ENCODE measurements at regions not wholly inside any gene's neighbourhood (a gene's known extent, or its start where the extent isn't known, plus 50 kb on each side); places are given as distances from the start of the nearest gene placed in this dataset.
A peak's percentile ranks its signal among the peaks of the same experiment; 100 is the strongest.
"Not testable (repeated sequence)": the region's sequence is repeated elsewhere in the genome, so short reads cannot be mapped to it uniquely, and the experiment has no call there.

DNA sequence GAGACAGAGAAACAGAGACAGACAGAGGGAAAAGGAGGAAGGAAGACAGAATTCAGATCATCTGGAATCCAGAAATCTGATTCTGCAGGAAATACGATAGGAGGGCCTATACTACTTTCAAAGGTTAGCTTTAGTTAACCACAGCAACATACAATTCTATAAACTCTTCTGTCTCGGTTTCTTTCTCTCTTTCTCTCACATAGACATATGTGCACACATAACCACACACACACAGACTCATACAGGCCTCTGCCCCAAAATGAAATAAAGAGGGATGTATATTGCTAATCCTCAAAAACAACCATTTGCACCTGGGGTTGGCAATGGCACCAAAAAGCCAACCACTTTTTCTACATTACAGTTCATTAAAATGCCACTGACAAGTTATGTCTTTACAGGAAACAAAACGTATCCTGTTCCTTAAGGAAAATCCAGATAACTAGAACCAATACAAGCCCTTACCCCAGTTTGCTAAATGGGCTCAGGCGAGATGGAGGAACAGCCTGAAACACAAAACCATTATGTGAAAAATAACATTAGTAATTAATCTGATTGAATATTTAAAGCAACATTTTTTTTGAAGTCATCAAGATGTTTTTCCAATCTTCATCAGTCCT lies 372.3 kb upstream of the CCNH start:
- DNase-seq (ENCODE audit: low read depth) = no peak

DNA sequence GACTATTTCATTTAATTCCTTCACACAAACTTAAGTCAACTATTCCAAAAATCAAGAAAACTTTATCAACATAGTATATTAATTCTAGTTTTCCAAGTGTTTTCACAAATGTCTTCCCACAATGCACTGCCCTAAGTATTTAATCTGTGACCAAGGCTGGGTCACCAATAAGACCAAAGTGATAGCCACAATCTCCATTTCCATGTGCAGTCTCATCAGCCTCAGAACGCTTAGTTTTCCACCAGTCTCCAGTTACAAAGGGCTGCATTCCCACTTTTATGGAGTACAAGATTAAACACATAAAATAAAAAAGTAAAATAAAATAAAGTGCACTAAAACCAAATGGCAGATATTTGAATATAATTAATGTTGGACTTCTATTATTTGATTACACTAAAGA lies 371.6 kb upstream of the CCNH start:
- DNase-seq (ENCODE audit: low read depth) = no peak

DNA sequence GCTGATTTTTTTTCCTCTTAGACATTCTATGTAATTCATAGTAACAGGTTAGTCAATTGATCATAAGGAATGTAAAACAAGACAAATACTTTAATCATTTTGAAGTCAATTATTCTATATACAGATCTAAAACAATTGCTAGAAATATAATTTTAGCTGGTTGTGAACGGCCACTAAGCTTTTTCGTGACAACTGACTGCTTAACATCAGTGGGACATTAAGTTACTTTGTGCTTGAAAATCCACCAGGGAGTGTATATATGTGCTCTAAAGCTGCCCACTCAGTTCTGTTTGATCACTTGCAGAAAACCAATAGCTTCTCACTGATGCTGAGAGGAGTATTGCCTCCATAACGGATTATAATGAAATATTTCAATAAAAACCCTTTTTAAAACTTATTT lies 370.2 kb upstream of the CCNH start:
- DNase-seq (ENCODE audit: low read depth) = no peak

DNA sequence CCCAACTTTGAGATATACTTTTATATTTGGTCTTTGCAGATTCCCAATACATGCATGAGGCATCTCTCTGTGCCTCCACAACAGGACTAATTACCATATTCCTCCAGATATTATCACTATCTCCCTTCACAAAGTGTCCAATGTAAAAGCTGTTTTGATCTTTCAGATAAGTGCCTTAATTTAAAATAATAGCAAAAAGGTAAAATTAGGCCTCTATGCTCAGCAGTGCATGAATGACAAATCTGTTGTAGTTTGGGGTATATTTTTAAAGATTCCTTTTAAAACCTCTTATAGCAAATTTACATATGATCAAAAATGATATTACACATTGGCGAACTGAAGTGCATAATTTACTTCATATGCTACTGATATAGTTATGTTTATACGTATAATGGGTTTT lies 369.2 kb upstream of the CCNH start:
- no peak for DNase-seq (ENCODE audit: low read depth)

DNA sequence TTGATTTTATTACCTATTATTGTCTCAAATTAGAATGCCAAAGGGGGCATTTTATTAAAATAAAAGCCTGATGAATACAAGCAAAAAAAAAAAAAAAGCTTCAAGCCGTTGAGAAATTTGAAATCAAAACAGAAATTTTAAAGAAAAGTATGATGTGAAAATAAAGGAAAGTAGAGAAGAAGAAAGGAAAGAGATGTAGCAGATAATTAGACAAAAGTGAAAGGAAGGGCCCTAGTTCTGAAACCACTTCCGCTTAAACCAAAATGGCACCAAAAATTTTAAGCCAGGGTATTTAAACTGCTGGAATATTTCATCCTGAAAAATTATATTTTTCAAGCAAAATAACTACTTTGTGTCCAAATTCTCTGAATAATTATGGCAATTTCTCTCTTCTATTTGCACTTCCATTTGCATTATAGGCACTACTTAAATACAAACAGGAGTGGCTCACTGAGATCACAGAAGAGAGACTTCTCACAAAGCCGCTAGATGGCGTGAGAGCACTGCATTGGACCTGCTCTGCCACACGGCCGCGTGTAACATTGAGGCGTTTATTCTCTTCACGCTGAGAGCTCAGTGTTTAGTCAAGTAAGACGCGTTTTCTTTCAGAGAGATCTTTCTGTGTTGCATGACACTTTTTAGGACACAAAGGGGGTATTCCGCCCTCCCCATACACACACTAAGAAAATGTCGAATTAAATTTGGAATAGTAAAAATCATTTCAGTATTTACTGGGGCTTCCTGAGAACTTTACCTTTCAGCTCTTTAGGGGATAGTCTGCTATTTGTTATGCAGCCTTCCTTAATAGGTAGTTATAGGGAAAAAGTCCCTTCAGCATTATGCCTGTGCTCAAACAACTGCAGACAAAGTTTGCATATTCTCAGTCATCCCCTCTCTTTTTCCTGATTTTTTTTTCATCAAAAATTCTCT lies 368.4 kb upstream of the CCNH start:
- DNase-seq (ENCODE audit: low read depth) = peak; percentile 19

DNA sequence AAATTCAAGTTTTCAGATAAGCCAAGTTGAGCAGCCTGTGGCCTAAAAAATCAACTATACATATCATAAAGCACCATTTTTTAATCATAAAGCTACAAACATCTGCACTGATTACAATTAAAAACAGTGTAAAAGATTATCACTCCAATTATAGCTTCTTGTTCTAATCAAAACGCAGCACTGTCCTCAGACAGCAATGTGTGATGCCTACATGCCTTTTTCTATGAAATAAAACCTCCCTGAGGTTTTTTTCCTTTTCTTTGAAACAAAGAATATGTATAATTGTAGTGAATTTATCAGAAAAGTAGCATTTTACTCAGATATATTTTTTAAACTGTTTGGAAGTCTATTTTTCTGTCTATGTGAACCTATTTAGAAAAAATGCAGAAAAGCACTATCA lies 366.1 kb upstream of the CCNH start:
- DNase-seq (ENCODE audit: low read depth) = no peak

DNA sequence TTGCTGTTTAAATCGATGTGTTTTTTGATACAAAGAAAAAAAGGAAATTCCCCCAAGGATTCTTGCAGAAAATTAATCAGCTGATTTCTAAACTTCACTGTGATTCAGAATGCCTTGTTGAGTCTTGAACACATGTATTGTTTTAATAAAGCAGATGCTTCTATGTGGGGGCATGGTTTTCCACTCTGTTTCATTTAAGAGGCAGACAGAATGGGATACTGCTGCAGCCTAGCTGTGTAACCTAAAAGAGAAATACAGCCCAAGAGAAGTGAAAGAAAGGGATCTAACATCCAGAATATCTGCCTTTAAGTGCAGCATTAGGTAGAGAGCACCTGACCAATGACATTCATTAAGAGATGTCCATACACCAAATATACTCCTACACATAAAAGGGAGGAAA lies 365.1 kb upstream of the CCNH start:
- no peak for DNase-seq (ENCODE audit: low read depth)

DNA sequence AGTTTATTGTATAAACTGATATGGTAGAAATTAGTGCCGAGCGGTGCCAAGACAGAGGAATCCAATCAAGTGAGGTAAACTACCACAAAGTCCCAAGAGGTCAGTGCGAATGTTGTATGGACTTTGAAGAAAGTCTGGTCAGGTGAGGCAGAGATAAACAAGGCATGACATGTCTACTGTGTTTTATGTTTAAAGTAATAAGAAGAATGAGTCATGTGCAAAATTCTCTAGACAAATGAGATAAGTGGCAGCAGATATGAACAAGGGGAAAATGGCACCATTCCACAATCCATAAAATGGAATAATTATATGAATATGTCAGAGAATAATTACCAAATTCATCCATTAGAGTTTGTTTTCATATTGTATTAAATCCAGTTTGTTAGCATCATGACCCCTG lies 364.1 kb upstream of the CCNH start:
- no peak for DNase-seq (ENCODE audit: low read depth)

DNA sequence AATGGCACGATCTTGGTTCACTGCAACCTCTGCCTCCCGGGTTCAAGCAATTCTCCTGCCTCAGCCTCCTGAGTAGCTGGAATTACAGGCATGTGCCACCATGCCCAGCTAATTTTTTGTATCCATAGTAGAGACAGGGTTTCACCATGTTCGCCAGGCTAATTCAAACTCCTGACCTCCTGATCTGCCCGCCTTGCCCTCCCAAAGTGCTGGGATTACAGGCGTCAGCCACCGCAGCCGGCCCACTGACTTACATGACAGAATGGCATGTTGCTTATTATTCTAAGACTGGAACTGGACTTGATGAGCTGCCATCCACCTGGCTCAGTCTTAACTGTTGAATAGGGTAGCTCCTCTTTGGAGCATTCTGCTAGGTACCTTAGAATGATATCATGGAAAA lies 363.6 kb upstream of the CCNH start:
- DNase-seq (ENCODE audit: low read depth) = not testable (repeated sequence)

DNA sequence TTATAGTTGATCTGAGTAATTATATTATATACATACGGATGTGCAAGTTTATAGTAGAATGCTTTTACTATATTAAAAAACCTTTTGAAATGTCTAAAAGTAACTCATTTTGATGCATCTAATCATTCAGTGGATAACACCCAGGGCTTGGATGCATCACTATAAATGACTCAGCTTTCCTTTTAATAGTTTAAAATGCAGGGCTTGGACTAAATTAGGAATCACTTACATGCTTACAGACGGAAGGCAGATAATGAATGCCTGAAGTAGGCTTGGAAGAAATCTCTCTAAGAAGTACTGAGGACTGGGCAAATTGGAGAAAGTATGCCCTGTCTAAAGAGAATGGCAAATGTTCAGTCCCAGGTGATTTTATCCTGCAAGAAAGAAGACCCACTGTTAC lies 362.5 kb upstream of the CCNH start:
- no peak for DNase-seq (ENCODE audit: low read depth)

DNA sequence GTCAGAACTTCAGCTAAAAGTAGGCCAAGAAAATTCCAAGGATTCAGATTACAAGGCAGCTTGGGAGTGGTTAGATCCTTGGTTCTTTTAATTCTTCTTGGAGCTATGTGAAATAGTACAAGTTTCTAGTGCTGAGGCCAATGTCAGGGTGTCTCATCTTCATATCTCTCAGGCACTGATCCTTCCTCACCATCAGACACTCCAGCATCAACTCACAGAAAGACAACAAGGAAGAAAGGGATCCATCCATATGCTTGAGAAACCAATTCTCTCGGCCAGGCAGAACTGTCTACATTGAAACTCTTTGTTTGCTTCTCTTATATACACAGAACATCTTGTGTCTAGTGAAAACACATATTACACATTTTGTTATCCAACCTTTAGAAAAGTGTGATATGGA lies 362.1 kb upstream of the CCNH start:
- no peak for DNase-seq (ENCODE audit: low read depth)

DNA sequence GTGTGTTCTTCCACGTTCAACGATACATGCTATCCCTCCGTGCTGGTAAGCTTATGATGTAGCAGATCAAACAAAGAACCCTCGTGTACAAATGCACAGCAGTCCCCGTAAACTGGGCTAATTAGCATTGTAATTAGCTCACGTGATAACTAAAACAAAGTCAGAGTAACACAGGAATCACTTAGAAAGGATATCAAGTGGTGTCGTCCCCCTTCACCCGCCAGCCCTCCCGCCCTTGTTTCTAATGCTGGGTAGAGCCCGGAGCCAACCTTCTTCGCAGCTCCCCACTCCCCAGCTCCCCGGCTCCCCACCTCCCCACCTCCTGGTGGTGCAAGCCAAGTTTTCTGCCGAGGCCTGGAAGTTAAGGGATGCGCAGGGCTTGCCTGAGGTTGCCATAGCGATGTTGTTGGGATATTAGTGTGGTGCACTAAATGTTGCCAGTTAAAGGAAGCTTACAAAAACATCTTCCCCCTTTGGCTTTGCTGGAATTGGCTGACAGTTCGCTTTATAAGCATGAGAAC lies 357.9 kb upstream of the CCNH start:
- no peak for DNase-seq (ENCODE audit: low read depth)

DNA sequence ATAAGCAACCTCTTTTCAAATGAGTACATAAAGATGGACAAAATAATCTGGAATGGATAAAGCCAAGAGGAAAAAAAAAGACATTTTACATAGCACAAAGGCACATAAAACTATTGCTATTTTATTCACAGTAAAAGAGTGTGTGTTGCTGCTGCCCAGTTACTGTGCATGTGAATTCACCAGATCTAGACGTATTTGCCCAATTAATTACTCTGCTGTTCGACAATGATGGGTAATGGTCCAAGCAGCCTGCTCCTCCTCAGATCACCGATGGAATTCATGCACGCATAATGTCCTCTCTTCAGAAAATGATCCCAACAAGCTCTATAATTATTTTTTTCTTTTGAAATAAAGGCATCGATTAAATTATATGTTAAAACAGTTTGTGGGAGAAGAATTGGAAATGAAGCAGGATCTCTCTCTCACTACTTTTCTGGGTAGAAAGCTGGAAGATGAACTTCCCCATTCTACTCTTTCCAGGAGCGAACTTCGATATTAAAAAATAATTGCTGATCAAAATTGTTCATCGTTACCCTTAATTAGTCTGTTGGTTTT lies 357.4 kb upstream of the CCNH start:
- DNase-seq (ENCODE audit: low read depth) = no peak

DNA sequence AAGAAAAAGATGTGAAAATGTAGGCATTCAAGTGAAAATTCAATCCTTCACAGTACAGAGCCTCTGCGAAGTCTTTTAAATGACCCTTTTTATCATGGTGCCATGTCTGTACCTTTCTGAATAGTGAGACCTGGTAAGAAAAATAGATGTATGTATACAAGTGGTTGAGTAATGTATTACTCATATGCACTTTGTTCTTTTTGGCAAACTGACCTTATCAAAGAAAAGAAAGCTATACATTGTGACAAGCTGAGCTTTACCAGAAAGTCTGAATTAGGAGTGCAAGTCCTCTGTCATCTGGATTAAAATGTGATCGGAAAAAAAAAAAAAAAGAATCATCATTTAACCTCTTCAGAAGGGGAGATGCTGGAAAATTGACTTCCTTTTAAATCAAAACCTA lies 356.4 kb upstream of the CCNH start:
- no peak for DNase-seq (ENCODE audit: low read depth)

DNA sequence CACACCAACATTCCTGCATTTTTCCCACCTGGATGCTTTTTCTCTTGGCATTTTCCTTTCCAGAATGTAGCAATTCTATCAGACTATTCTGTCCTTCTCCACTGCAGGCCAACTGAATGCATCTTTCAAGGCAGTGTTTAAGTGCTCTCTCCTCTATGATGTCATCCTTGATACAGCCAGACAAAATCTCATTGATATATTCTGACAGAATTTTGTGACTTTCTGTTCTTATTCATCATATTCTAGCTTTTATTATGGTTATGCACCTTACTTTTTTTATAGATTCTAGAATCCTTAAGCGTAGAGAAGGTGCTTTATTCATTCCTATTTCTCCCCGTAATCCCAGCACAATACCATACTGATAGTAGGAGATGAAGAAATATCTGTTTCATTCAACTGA lies 355.5 kb upstream of the CCNH start:
- no peak for DNase-seq (ENCODE audit: low read depth)

DNA sequence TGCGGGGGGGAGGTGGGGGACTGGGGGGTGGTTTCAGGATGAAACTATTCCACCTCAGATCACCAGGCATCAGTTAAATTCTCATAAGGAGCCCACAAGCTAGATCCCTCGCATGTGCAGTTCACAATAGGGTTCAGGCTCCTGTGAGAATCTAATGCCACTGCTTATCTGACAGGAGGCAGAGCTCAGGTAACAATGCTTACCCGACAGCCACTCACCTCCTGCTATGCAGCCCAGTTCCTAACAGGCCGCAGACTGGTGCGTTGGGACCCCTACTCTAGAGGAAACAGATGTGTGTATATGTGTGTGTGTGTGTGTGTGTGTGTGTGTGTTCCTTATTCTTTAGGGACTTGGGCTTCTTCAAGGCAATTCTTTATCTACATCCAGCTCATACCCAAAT lies 352.3 kb upstream of the CCNH start:
- DNase-seq (ENCODE audit: low read depth) = no peak

DNA sequence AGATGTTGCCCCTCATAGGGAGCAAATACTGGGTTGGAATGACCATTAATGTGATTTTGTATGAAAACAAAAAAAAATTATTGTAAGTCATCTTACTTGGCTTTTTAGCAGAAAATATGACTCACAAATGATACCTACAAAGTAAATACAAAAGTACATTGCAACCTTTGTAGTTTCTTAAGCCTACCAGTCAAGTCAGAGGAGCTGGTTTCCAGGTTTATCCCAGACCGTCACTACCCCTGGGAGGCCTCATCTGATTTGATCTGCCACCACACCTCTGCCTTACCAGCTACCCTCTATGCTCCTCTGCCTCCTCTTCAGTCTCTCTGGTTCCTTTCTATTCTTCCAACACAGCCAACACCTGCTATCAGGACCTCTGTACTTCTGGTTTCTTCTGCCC lies 349.9 kb upstream of the CCNH start:
- no peak for DNase-seq (ENCODE audit: low read depth)

DNA sequence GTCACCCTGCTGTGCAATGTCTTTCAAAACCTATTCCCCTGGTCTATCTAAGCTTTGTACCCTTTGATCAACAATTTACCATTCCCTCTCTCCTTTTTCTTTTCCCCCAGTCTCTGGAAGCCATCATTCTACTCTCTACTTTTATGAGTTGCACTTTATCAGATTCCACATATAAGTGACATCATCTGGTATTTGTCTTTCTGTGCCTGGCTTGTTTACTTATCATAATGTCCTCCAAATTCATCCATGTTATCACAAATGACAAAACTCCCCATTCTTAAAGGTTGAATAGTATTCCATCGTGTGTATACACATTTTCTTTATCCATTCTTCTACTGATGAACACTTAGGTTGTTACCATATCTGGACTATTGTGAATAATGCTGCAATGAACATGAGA lies 344.2 kb upstream of the CCNH start:
- DNase-seq (ENCODE audit: low read depth) = no peak

DNA sequence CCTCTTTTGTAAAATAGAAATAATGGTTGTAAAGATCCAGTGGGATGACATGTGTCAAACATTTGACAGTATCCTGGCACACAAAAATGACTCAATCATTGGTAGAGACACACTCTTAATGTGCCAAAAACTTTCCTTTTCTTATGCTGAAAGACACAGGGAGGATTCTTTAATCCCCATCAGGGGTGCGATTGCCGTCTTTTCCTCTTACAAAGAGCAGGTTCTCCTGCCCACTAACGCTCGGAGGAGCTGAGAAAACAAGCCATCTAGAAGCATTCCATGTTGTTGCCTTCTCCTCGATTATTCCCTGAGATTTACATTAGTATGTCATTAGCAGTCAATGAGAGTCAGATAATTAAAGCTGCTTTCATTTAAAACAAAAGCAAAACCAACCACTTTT lies 342.6 kb upstream of the CCNH start:
- DNase-seq (ENCODE audit: low read depth) = no peak

DNA sequence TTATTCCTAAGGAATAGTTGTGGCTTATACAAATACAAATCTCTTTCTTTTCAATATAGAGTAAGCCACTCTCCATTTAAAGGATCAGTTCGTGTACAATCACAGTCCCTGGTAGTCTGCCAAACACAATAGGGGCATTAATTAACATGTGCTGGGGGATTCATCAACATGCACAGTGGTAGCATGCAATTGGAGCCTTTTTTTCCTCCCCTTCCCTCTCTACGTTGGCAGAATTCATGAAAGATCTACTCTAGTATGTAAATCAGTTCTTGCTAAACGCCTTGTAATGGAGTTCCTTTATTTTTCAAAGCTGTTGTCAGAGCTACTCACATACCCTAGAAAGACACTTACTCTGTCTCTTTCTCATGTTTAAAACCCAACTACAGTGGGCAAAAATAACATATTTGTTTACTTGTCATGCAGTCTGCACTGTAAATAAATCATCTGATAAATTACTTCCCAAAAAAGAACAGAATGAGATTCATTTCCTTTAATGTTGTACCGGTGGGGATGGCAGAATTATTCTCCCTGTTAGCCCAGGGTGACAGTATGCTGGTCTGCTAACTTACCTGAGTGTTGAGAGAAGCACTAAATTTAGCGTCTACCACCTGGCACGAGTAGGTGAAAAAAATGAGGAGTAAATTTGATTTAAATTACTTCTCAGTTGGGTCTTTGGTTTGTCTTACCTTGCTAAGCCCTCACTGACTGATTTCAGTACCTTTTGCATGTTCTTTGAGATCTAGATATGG lies 341.5 kb upstream of the CCNH start:
- no peak for DNase-seq (ENCODE audit: low read depth)

DNA sequence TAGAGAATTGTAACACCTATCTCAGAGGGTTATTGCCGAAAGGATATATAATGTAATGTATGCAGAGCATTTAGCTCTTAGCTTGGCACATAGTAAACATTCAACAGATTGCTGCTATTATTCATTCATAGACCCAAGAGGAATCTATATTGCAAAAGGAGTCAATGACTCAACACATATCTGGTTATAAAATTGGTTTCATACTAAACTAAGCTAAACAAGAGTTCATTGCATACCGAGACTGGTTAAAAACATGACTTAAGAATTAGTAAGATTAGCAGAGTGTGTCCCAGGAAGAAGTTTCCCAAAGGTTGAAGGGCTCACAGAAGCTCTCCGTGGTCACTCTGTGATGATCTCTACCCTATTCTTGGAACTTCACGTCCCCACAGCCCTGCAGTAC lies 339.6 kb upstream of the CCNH start:
- DNase-seq (ENCODE audit: low read depth) = no peak

DNA sequence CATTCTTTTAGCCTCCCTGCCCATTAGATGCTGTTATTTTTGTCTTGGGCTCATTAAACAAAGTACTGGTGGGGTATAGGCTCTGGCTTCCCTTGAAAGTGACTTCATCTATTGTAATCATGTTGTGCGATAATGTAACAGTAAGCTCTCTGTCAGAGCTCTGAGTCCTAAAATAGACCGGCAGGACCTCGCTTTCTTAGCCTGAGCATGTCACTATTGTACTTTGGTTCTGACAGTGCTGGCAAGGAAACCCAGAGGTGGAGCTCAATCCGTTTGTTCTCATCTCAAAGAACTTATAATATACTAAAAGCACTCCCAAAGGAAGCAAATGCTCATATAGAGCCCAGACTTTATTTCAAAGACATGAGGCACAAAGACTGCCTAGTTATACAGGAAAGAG lies 339.1 kb upstream of the CCNH start:
- no peak for DNase-seq (ENCODE audit: low read depth)
